Fibroblast of pulmonary artery (primary cell): ENCODE measurements at regions not wholly inside any gene's neighbourhood (a gene's known extent, or its start where the extent isn't known, plus 50 kb on each side); places are given as distances from the start of the nearest gene placed in this dataset.

Source experiments
- DNase-seq: peaks from one replicate; pipeline ENCODE4 v3.0.0-alpha.2; 2010; ENCODE audit warnings: low read depth
- H3K4me3 ChIP-seq: replicated peaks from 2 replicates; pipeline ENCODE4 v1.5.1; 2011; ENCODE audit warnings: low read depth, mild to moderate bottlenecking, control low read depth, low read length, moderate library complexity
- CTCF ChIP-seq: IDR thresholded peaks from 2 replicates; pipeline ENCODE4 v1.5.1; 2011; ENCODE audit warnings: mild to moderate bottlenecking, control low read depth, low read length, inconsistent platforms; ENCODE audit errors: missing control alignments

- no peak overlapping the region for H3K4me3 ChIP-seq
- DNase-seq: no peak
- no peak for TF ChIP-seq CTCF
Measured at GRCh38 chr10:100679327-100679726, 66.1 kb upstream of the PAX2 start.

- no peak for TF ChIP-seq CTCF
- no peak overlapping the region for H3K4me3 ChIP-seq
- DNase-seq: no peak
Measured at GRCh38 chr10:100683004-100683403, 62.4 kb upstream of the PAX2 start.

DNA sequence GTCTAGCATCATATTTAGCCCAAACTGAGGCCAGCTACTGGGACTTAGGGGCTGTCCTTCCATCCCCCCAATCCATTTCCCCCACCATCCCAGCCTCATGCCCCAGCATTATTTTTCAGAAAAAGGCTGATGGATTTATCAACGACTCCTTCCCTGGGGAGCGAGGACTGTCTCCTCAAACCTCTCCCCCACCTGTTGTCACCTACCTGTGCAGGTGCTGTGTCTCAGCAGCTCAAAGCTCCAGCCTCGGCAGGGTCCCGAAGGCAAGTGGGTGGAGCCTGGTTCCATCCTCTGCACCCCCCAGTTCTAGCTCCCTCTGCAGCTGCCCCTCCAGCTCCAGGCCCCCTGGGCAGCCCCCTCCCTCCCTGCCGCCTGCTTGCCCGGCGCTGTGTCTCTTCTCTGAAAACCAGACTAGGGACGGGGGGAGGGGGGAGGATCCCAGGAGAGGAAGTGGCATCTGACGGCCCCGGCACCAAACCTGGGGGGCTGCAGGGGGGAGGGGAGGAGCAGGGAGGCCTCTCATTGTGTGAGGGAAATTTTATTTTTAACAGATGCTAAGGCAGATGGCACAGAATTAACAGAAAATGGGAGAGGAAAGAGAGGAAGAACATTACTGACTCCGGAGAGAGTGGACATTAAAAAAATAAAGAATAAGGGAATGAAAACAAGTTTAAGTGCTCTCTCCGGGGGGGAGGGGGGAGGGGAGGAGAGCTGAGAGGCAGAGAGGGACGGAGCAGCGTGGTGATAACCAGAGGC is 61.7 kb upstream of the PAX2 start:
- no peak for DNase-seq
- no peak for TF ChIP-seq CTCF
- no peak overlapping the region for H3K4me3 ChIP-seq

GRCh38 chr10:100684688-100685235 is 60.6 kb upstream of the PAX2 start:
- DNase-seq: no peak
- no peak overlapping the region for H3K4me3 ChIP-seq
- TF ChIP-seq CTCF: no peak

DNA sequence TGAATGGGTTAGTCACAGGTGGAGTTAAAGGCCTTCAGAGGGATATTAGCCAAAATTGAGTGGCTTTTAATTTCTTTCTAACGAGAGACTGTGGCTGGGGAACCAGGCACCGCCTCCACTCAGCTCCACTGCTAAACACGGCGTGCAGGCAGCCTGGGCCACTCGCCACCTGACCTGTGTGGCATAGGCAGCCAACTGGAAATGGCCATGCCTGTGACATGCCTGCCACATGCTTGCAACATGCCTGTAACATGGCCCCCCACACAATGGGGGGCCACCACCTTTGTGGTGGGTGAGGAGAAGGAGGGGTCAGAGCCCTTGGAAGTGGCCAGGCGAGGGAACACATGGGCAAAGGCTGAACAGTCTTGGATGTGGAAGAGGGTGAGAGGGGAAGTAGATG is 60.1 kb upstream of the PAX2 start:
- TF ChIP-seq CTCF: no peak
- H3K4me3 ChIP-seq: no peak overlapping the region
- DNase-seq: no peak

DNA sequence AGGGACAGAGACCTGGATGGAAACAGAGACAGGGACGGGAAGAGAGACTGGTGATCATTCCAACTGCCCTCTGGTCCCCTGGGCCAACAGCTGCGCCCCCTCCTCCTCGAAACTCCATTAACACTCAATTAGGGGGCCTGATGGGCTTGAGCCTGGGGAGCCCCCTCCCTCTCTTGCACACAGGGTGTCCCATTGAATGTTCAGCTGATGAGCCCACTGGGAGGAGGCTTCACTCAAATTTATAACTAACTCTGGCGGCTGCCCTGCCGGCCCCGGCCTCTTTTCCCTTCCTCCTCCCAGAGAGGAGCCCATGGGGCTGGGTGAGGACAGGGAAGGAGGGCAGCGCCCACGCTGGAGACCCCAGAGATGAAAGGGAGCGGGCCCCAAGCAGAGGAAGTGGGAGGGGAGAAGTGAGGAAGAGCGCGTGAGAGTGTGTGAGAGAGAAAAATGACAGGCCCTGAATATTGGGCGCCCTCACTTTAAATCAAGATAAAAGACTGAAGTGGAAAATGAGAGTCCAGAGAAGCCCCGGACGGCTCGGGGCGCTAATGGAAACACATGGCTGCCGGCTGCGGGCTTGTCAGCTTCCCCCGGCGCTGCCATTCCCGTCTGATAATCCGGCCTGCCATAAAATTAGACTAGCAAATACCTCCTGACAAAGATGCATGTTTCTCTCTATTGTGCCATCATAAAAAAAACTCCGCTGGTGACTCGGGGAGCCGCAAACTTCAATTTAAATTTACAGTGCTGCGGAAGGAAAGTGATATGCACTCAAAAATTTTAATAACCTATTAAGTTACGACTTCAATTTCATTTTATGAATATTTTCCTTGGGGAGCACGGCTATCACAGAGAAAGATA is 58.0 kb upstream of the PAX2 start:
- no peak overlapping the region for H3K4me3 ChIP-seq
- no peak for TF ChIP-seq CTCF
- no peak for DNase-seq
